ENCODE measurements at regions not wholly inside any gene's neighbourhood (a gene's known extent, or its start where the extent isn't known, plus 50 kb on each side); places are given as distances from the start of the nearest gene placed in this dataset.

- no peak for TF ChIP-seq ZNF248 (tag by site-specific recombination; IDR thresholded peaks at IDR 0.05)
- TF ChIP-seq ZNF555 (tag by site-specific recombination; conservative IDR thresholded peaks at IDR 0.05), result no peak
- no peak for TF ChIP-seq ZNF404 (tag by site-specific recombination; IDR thresholded peaks at IDR 0.05)
- TF ChIP-seq SP7 (tag by site-specific recombination; IDR thresholded peaks at IDR 0.05), result no peak
- no peak for TF ChIP-seq ZNF548 (tag by site-specific recombination; IDR thresholded peaks at IDR 0.05)
- no peak for TF ChIP-seq ZBTB8A (tag by site-specific recombination; IDR thresholded peaks at IDR 0.05)
- TF ChIP-seq ZNF114 (tag by site-specific recombination; IDR thresholded peaks at IDR 0.05), result no peak
- TF ChIP-seq ZNF510 (tag by site-specific recombination; IDR thresholded peaks at IDR 0.05; ENCODE audit: insufficient replicate concordance), result no peak
- no peak for TF ChIP-seq HOXC10 (CRISPR knock-in tag; IDR thresholded peaks at IDR 0.05)
- no peak for TF ChIP-seq ZNF670 (tag by site-specific recombination; IDR thresholded peaks at IDR 0.05; ENCODE audit: low read depth)
- TF ChIP-seq ZNF146 (tag by site-specific recombination; IDR thresholded peaks at IDR 0.05), result no peak
- TF ChIP-seq TCF7L2 (IDR thresholded peaks at IDR 0.05; ENCODE audit: borderline replicate concordance, low read depth, low read length), result no peak
- TF ChIP-seq ZXDB (tag by site-specific recombination; IDR thresholded peaks at IDR 0.05), result no peak
- TF ChIP-seq ZBTB17 (tag by site-specific recombination; IDR thresholded peaks at IDR 0.05), result no peak
- TF ChIP-seq PATZ1 (tag by site-specific recombination; IDR thresholded peaks at IDR 0.05), result no peak
- CTCF ChIA-PET, result no interaction called here
These were observed 681.2 kb downstream of the BRD1 start for GRCh38 chr22:49146511-49146910.

GRCh38 chr22:49143812-49144211 is 683.9 kb downstream of the BRD1 start:
- Histone ChIP-seq H3K9me3 (ENCODE audit: control insufficient read depth, insufficient read depth, low read depth, low read length) (no peaks in the 10 kb centered on the region), H3K4me1 (ENCODE audit: control insufficient read depth, insufficient read depth, low read length) (no peaks in the 10 kb centered on the region), H3K4me3 (ENCODE audit: low read depth, low read length) (no peak overlapping the region), H3K36me3 (ENCODE audit: control insufficient read depth in 2 of 2, insufficient read depth in 1 of 2, low read length in 2 of 2) (no peaks in the 10 kb centered on the region), H3K27ac (ENCODE audit: extremely low read depth, low read depth, low read length) (no peak overlapping the region)
- ChIA-PET POLR2A (no interaction called here), CTCF (interaction anchor here (0.6 kb wide), 1 partner anchor 269 kb away, joined by 3 read pairs; no protein-coding TSS in a partner anchor)
- TF ChIP-seq ZNF10 (tag by site-specific recombination; IDR thresholded peaks at IDR 0.05), result peak; percentile 87
- TF ChIP-seq ZBTB26 (tag by site-specific recombination; optimal IDR thresholded peaks at IDR 0.05), result no peak

More at GRCh38 chr22:49146511-49146910, 681.2 kb downstream of the BRD1 start:
- no peak overlapping the region for H3K27ac ChIP-seq (ENCODE audit: extremely low read depth, low read depth, low read length)
- no peak overlapping the region for H3K4me3 ChIP-seq (ENCODE audit: low read depth, low read length)
- H3K36me3 ChIP-seq (ENCODE audit: control insufficient read depth in 2 of 2, insufficient read depth in 1 of 2, low read length in 2 of 2), result no peaks in the 10 kb centered on the region
- no peaks in the 10 kb centered on the region for H3K4me1 ChIP-seq (ENCODE audit: control insufficient read depth, insufficient read depth, low read length)
- no peaks in the 10 kb centered on the region for H3K9me3 ChIP-seq (ENCODE audit: control insufficient read depth, insufficient read depth, low read depth, low read length)
- POLR2A ChIA-PET, result no interaction called here

- TF ChIP-seq GLIS2 (tag by site-specific recombination; IDR thresholded peaks at IDR 0.05) (no peak), ZNF48 (tag by site-specific recombination; IDR thresholded peaks at IDR 0.05) (no peak)
- H3K36me3 ChIP-seq (ENCODE audit: control insufficient read depth in 2 of 2, insufficient read depth in 1 of 2, low read length in 2 of 2), result no peaks in the 10 kb centered on the region
- no peaks in the 10 kb centered on the region for H3K9me3 ChIP-seq (ENCODE audit: control insufficient read depth, insufficient read depth, low read depth, low read length)
- CTCF ChIA-PET, result interaction anchor here (0.6 to 0.7 kb wide), 2 partner anchors 270 to 1409 kb away, joined by 3 to 5 read pairs; no protein-coding TSS in a partner anchor
- POLR2A ChIA-PET, result no interaction called here
- no peak overlapping the region for H3K27ac ChIP-seq (ENCODE audit: extremely low read depth, low read depth, low read length)
- H3K4me1 ChIP-seq (ENCODE audit: control insufficient read depth, insufficient read depth, low read length), result no peaks in the 10 kb centered on the region
- H3K4me3 ChIP-seq (ENCODE audit: low read depth, low read length), result no peak overlapping the region
These were observed 684.8 kb downstream of the BRD1 start for GRCh38 chr22:49142891-49143290.
